ENCODE measurements at regions not wholly inside any gene's neighbourhood (a gene's known extent, or its start where the extent isn't known, plus 50 kb on each side); places are given as distances from the start of the nearest gene placed in this dataset.

DNA sequence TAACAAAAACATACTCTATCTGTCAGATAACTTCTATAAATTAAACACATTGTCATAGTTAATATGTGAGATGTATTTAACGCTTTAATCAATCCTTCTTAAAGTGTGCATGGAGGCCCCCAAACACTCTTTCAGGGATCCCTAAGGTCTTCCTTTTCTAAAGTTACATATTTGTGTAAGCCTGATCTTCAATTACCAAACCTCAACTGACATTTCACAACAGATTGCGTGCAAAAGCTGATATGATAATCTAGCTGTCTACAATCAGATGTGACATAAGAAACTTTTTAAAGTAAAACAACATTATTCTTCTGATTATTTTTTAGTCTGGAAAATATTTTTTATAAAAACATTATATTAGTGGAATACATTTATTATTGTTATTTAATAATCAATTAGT, 1850.4 kb downstream of the OLFM4 start:
- ChIA-PET CTCF (ENCODE audit: partially characterized antibody) (interaction anchor here (0.7 kb wide), 1 partner anchor 46 kb away, joined by 3 read pairs; no protein-coding TSS in a partner anchor), POLR2A (ENCODE audit: partially characterized antibody) (no interaction called here)
- WGBS, 2 experiments (ENCODE audit: extremely low coverage in 1 of 2, insufficient coverage in 1 of 2, insufficient read length in 1 of 2, insufficient replicate concordance in 2 of 2, low coverage in 1 of 2, low lambda C conversion rate in 2 of 2, missing lambda C conversion rate in 1 of 2), result 96% methylated on average over 2 of the region's 2 CpGs; no CpG with 5 or more reads in 1 of the 2 experiments
- Histone ChIP-seq H2AFZ (ENCODE audit: low read length) (no peak overlapping the region), H3K9ac (replicated peaks in 1 of 4; ENCODE audit: extremely low read depth in 1 of 4, low read depth in 3 of 4, low read length in 3 of 4) (no peak overlapping the region), H4K91ac (replicated peaks; ENCODE audit: insufficient read length, low read length) (no peak overlapping the region), H3K18ac (ENCODE audit: extremely low read depth, low read length) (no peak overlapping the region), H3K4me3 (ENCODE audit: extremely low read depth in 1 of 4, insufficient read depth in 2 of 4, low read depth in 3 of 4, low read length in 4 of 4) (no peak overlapping the region), H2BK12ac (ENCODE audit: low read depth, low read length) (no peak overlapping the region), H3K23me2 (ENCODE audit: low read depth, low read length) (no peaks in the 10 kb centered on the region), H3K4ac (replicated peaks; ENCODE audit: insufficient read length, low read depth, low read length) (no peak overlapping the region), H3K9me3 (ENCODE audit: insufficient read depth in 2 of 2, low read depth in 1 of 2, low read length in 1 of 2) (no peaks in the 10 kb centered on the region; a peak in 1 of 4 replicates), H3K4me1 (replicated peaks in 1 of 4; ENCODE audit: control insufficient read depth in 3 of 4, insufficient read depth in 4 of 4, low read length in 3 of 4) (peaks cover 0 to 6% (median 2%) of the 10 kb centered on the region in 4 experiments; a peak in 2 of 7 replicates), H4K5ac (ENCODE audit: insufficient read length, low read depth, low read length) (no peak overlapping the region), H3K79me1 (ENCODE audit: low read depth, low read length) (no peaks in the 10 kb centered on the region), H3K23ac (ENCODE audit: insufficient read length) (no peak overlapping the region), H4K8ac (ENCODE audit: extremely low read depth, insufficient read depth, low read length) (no peak overlapping the region), H3K56ac (replicated peaks; ENCODE audit: insufficient read length, low read depth, low read length) (no peak overlapping the region), H2BK5ac (ENCODE audit: low read depth, low read length) (no peak overlapping the region), H3K79me2 (ENCODE audit: control insufficient read depth in 1 of 2, insufficient read depth in 2 of 2, low read length in 2 of 2) (no peaks in the 10 kb centered on the region), H3K4me2 (ENCODE audit: insufficient read depth in 1 of 2, low read depth in 2 of 2, low read length in 2 of 2) (no peak overlapping the region), H3K14ac (ENCODE audit: insufficient read length) (no peak overlapping the region), H2BK20ac (ENCODE audit: low read length) (no peak overlapping the region), H2BK15ac (ENCODE audit: low read length) (no peak overlapping the region), H3K27me3 (replicated peaks in 1 of 4; ENCODE audit: control insufficient read depth in 3 of 4, extremely low read depth in 1 of 4, insufficient read depth in 3 of 4, low read length in 3 of 4) (no peaks in the 10 kb centered on the region), H3K36me3 (ENCODE audit: control insufficient read depth in 2 of 4, insufficient read depth in 4 of 4, low read length in 3 of 4) (no peaks in the 10 kb centered on the region), H3K27ac (ENCODE audit: low read depth, low read length) (no peak overlapping the region), H2BK120ac (replicated peaks; ENCODE audit: low read depth, low read length) (no peak overlapping the region), H4K20me1 (replicated peaks in 1 of 2; ENCODE audit: control insufficient read depth in 1 of 2, insufficient read depth in 2 of 2, low read length in 2 of 2) (no peaks in the 10 kb centered on the region), H2AK5ac (ENCODE audit: low read depth, low read length) (no peak overlapping the region)
- TF ChIP-seq ATF2 (IDR thresholded peaks at IDR 0.05; ENCODE audit: low read length), result no peak
- no peak for TF ChIP-seq JUND (IDR thresholded peaks at IDR 0.05; ENCODE audit: low read length)
- no peak for TF ChIP-seq BACH1 (IDR thresholded peaks at IDR 0.05; ENCODE audit: low read length)
- FAIRE-seq, result no peak
- no peak for DNase-seq (ENCODE audit: low read depth in 1 of 2, low spot score in 2 of 2)

Measured in H1 (cell line).